Sigmoid colon (tissue), 4 donors: ENCODE measurements at regions not wholly inside any gene's neighbourhood (a gene's known extent, or its start where the extent isn't known, plus 50 kb on each side); places are given as distances from the start of the nearest gene placed in this dataset.

ENCODE experiments used
- POLR2AphosphoS5 ChIP-seq, 4 donors: sonication (generic); formaldehyde crosslinking; IDR thresholded peaks; one replicate each; pipeline ENCODE4 v1.6.1; 2017; ENCODE audit warnings: antibody characterized with exemption in 4 of 4
- TF ChIP-seq, protein P1 (sequence below), 4 experiments: fragments of 450-650 bp in 3 of 4; fragments of 200-600 bp in 1 of 4; IDR thresholded peaks; one replicate each; pipeline ENCODE4 v1.5.1; 2016 to 2019; ENCODE audit warnings: antibody characterized with exemption in 4 of 4, mild to moderate bottlenecking in 3 of 4, moderate library complexity in 2 of 4

DNA sequence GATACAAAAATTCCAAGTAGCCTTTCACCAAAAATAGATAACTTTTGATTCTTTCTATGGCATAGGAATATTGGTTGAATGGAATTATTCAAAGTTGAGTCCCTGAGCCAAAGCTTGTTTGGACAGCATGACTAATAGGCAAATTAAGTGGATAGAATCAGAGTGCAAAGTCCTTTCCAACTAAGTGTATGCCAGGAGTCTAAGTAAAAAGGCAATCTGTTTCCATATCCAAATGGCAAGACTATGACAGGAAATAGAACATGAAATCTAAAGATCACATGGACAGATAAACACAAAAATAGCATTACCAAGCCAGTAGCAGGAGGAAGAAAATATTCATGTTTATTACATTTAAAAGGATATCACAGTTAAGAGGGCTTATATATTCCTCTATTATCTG, 804.6 kb downstream of the SLITRK6 start:
- TF ChIP-seq POLR2AphosphoS5 (IDR thresholded peaks at IDR 0.05): no peak
- TF ChIP-seq, protein P1, sequence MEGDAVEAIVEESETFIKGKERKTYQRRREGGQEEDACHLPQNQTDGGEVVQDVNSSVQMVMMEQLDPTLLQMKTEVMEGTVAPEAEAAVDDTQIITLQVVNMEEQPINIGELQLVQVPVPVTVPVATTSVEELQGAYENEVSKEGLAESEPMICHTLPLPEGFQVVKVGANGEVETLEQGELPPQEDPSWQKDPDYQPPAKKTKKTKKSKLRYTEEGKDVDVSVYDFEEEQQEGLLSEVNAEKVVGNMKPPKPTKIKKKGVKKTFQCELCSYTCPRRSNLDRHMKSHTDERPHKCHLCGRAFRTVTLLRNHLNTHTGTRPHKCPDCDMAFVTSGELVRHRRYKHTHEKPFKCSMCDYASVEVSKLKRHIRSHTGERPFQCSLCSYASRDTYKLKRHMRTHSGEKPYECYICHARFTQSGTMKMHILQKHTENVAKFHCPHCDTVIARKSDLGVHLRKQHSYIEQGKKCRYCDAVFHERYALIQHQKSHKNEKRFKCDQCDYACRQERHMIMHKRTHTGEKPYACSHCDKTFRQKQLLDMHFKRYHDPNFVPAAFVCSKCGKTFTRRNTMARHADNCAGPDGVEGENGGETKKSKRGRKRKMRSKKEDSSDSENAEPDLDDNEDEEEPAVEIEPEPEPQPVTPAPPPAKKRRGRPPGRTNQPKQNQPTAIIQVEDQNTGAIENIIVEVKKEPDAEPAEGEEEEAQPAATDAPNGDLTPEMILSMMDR (IDR thresholded peaks at IDR 0.05): no peak
